Prostate gland (tissue), 2 donors: ENCODE measurements at regions not wholly inside any gene's neighbourhood (a gene's known extent, or its start where the extent isn't known, plus 50 kb on each side); places are given as distances from the start of the nearest gene placed in this dataset.

Experiments used
- POLR2AphosphoS5 ChIP-seq: sonication (generic); formaldehyde crosslinking; IDR thresholded peaks from one replicate; pipeline ENCODE4 v1.6.1; 2017; ENCODE audit warnings: antibody characterized with exemption
- TF ChIP-seq, protein P1 (sequence below), 4 experiments: fragments of 200-600 bp in 2 of 4; fragments of 450-650 bp in 2 of 4; sonication (generic) in 2 of 4; IDR thresholded peaks; 1 replicate in 3 of 4; 2 replicates in 1 of 4; pipeline ENCODE4 v1.5.1; 2016 to 2019; ENCODE audit warnings: antibody characterized with exemption in 4 of 4, mild to moderate bottlenecking in 2 of 4, moderate library complexity in 2 of 4

GRCh38 chr9:87109231-87109631, 161.9 kb upstream of the GAS1 start:
- TF ChIP-seq, protein P1, sequence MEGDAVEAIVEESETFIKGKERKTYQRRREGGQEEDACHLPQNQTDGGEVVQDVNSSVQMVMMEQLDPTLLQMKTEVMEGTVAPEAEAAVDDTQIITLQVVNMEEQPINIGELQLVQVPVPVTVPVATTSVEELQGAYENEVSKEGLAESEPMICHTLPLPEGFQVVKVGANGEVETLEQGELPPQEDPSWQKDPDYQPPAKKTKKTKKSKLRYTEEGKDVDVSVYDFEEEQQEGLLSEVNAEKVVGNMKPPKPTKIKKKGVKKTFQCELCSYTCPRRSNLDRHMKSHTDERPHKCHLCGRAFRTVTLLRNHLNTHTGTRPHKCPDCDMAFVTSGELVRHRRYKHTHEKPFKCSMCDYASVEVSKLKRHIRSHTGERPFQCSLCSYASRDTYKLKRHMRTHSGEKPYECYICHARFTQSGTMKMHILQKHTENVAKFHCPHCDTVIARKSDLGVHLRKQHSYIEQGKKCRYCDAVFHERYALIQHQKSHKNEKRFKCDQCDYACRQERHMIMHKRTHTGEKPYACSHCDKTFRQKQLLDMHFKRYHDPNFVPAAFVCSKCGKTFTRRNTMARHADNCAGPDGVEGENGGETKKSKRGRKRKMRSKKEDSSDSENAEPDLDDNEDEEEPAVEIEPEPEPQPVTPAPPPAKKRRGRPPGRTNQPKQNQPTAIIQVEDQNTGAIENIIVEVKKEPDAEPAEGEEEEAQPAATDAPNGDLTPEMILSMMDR (IDR thresholded peaks at IDR 0.05) = no peak
- no peak for TF ChIP-seq POLR2AphosphoS5
